B cell (primary cell): ENCODE measurements at regions not wholly inside any gene's neighbourhood (a gene's known extent, or its start where the extent isn't known, plus 50 kb on each side); places are given as distances from the start of the nearest gene placed in this dataset.

ENCODE experiments used
- ATAC-seq: fragments of 200-7000 bp; cut with Tn5 transposase; one replicate; pipeline ENCODE4 v1.10.0; 2021; ENCODE audit warnings: low read depth, mild to moderate bottlenecking, moderate number of reproducible peaks, moderate library complexity
- CTCF ChIA-PET: fragments of 350-600 bp; sonication (Branson Sonifier 250); formaldehyde crosslinking; loops from one replicate; lab custom pipeline; 2021; ENCODE audit warnings: antibody characterized with exemption, inconsistent platforms; lab: Charles Lee
- POLR2A ChIA-PET: fragments of 350-600 bp; sonication (Branson Sonifier 250); formaldehyde crosslinking; loops from one replicate; lab custom pipeline; 2021; ENCODE audit warnings: antibody characterized with exemption; lab: Charles Lee
- DNase-seq: peaks from one replicate; pipeline ENCODE4 v3.0.0; 2013
- H2AFZ ChIP-seq: 2 replicates; pipeline ENCODE4 v1.6.1; 2012; ENCODE audit warnings: mild to moderate bottlenecking, low read depth, low read length; ENCODE audit not compliant: insufficient read depth, poor library complexity, severe bottlenecking
- H3K27ac ChIP-seq, 2 donors: 1 replicate in 1 of 2; 2 replicates in 1 of 2; pipeline ENCODE4 v1.5.1; 2012 to 2013; ENCODE audit warnings: low read length in 2 of 2, mild to moderate bottlenecking in 2 of 2, moderate library complexity in 1 of 2
- H3K27me3 ChIP-seq, 4 experiments: fragments of 200-600 bp in 1 of 4; sonication (generic) in 1 of 4; replicated peaks in 1 of 4; 1 replicate in 2 of 4; 2 replicates in 2 of 4; pipeline versions ENCODE4 v1.6.1 to v1.7.0; 2013 to 2016; ENCODE audit warnings: low read length in 3 of 4, mild to moderate bottlenecking in 2 of 4, mixed read lengths in 1 of 4, moderate library complexity in 1 of 4; ENCODE audit not compliant: insufficient read depth in 4 of 4, control insufficient read depth in 3 of 4; ENCODE audit errors: control extremely low read depth in 1 of 4
- H3K36me3 ChIP-seq, 2 experiments: replicated peaks in 1 of 2; 1 replicate in 1 of 2; 2 replicates in 1 of 2; pipeline versions ENCODE4 v1.6.1 to v1.7.1; 2013; ENCODE audit warnings: low read length in 1 of 2; ENCODE audit not compliant: insufficient read depth in 2 of 2, control insufficient read depth in 1 of 2; ENCODE audit errors: control extremely low read depth in 1 of 2, extremely low read depth in 1 of 2
- H3K4me1 ChIP-seq, 2 donors: fragments of 200-600 bp in 1 of 2; sonication (generic) in 1 of 2; 1 replicate in 1 of 2; 2 replicates in 1 of 2; pipeline versions ENCODE4 v1.5.1 to v1.6.1; 2013 to 2017; ENCODE audit warnings: low read length in 2 of 2; ENCODE audit not compliant: control insufficient read depth in 2 of 2, insufficient read depth in 2 of 2
- H3K4me2 ChIP-seq: replicated peaks from 2 replicates; pipeline ENCODE3; 2012; ENCODE audit warnings: mild to moderate bottlenecking, low read depth, low read length; ENCODE audit not compliant: poor library complexity, severe bottlenecking
- H3K4me3 ChIP-seq, 5 experiments: fragments of 200-600 bp in 1 of 5; sonication (generic) in 1 of 5; 1 replicate in 3 of 5; 2 replicates in 2 of 5; pipeline versions ENCODE4 v1.5.1 to v1.7.0; 2011 to 2016; ENCODE audit warnings: low read length in 4 of 5, mild to moderate bottlenecking in 4 of 5, low read depth in 2 of 5, control low read depth in 1 of 5, moderate library complexity in 1 of 5; ENCODE audit not compliant: insufficient read depth in 1 of 5; ENCODE audit errors: control extremely low read depth in 1 of 5, extremely low read depth in 1 of 5
- H3K79me2 ChIP-seq: fragments of 200-600 bp; sonication (generic); one replicate; pipeline ENCODE4 v1.6.0; 2016; ENCODE audit warnings: low read length; ENCODE audit not compliant: control insufficient read depth, insufficient read depth
- H3K9ac ChIP-seq: fragments of 200-600 bp; sonication (generic); 2 replicates; pipeline ENCODE4 v1.6.1; 2017; ENCODE audit warnings: mild to moderate bottlenecking, low read length, moderate library complexity
- H3K9me3 ChIP-seq, 3 donors: one replicate each; pipeline versions ENCODE4 v1.6.1 to v1.7.1; 2013; ENCODE audit warnings: low read length in 2 of 3; ENCODE audit not compliant: control insufficient read depth in 2 of 3, insufficient read depth in 1 of 3; ENCODE audit errors: control extremely low read depth in 1 of 3
- H4K20me1 ChIP-seq: 2 replicates; pipeline ENCODE4 v1.6.0; 2012; ENCODE audit warnings: mild to moderate bottlenecking, low read length; ENCODE audit not compliant: insufficient read depth, control insufficient read depth, poor library complexity, severe bottlenecking
- H3K27ac Mint-ChIP-seq: one replicate; pipeline ENCODE4 v1.8.0; 2021; ENCODE audit warnings: mixed read lengths
- H3K27me3 Mint-ChIP-seq: one replicate; pipeline ENCODE4 v1.8.0; 2021; ENCODE audit warnings: mixed read lengths
- H3K4me1 Mint-ChIP-seq: one replicate; pipeline ENCODE4 v1.8.0; 2021; ENCODE audit warnings: mixed read lengths
- H3K4me3 Mint-ChIP-seq: one replicate; pipeline ENCODE4 v1.8.0; 2021; ENCODE audit warnings: mixed read lengths
- H3K9me3 Mint-ChIP-seq: one replicate; pipeline ENCODE4 v1.8.0; 2022; ENCODE audit warnings: mixed read lengths; ENCODE audit not compliant: insufficient read depth
- EZH2 ChIP-seq: IDR thresholded peaks from 2 replicates; pipeline ENCODE4 v1.6.1; 2012; ENCODE audit warnings: borderline replicate concordance, low read depth, mild to moderate bottlenecking, moderate library complexity, low read length; ENCODE audit not compliant: insufficient read depth, poor library complexity, severe bottlenecking
- WGBS: methylation state at CpG from one replicate; pipeline ENCODE4 v1.1.5; 2013; ENCODE audit warnings: missing lambda C conversion rate; ENCODE audit not compliant: insufficient coverage; 5-methylcytosine and 5-hydroxymethylcytosine counted together
- intact Hi-C: fragments of 100-400 bp; cut with micrococcal nuclease; formaldehyde crosslinking; loops from one replicate; pipeline ENCODE4 v1.10.0; 2022
- TF ChIP-seq, protein P1 (sequence below): fragments of 200-600 bp; IDR thresholded peaks from one replicate; pipeline ENCODE4 v1.8.0; 2022; ENCODE audit warnings: antibody characterized with exemption, mild to moderate bottlenecking

DNA sequence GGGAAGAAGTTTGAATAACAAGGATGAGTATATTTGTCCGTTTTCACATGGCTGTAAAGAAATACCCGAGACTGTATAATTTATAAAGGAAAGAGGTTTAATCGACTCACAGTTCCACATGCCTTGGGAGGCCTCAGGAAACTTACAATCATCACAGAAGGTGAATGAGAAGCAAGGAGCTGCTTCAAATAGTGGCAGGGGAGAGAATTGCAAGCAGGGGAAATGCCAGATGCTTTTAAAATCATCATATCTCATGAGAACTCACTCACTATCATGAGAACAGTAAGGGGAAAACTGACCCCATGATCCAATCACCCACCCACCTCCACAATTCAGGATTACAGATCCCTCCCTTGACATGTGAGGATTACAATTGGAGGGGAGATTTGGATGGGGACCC is 212.8 kb upstream of the CDH8 start:
- no peak overlapping the region for H3K4me3 ChIP-seq
- peaks cover 0 to 3% (median 0%) of the 10 kb centered on the region in 3 donors for H3K9me3 ChIP-seq
- no peak overlapping the region for H3K9ac ChIP-seq
- Mint-ChIP-seq H3K27me3 (no peaks in the 10 kb centered on the region), H3K9me3 (no peaks in the 10 kb centered on the region), H3K4me1 (no peaks in the 10 kb centered on the region), H3K27ac (no peak overlapping the region), H3K4me3 (no peak overlapping the region)
- TF ChIP-seq EZH2: no peak
- TF ChIP-seq, protein P1, sequence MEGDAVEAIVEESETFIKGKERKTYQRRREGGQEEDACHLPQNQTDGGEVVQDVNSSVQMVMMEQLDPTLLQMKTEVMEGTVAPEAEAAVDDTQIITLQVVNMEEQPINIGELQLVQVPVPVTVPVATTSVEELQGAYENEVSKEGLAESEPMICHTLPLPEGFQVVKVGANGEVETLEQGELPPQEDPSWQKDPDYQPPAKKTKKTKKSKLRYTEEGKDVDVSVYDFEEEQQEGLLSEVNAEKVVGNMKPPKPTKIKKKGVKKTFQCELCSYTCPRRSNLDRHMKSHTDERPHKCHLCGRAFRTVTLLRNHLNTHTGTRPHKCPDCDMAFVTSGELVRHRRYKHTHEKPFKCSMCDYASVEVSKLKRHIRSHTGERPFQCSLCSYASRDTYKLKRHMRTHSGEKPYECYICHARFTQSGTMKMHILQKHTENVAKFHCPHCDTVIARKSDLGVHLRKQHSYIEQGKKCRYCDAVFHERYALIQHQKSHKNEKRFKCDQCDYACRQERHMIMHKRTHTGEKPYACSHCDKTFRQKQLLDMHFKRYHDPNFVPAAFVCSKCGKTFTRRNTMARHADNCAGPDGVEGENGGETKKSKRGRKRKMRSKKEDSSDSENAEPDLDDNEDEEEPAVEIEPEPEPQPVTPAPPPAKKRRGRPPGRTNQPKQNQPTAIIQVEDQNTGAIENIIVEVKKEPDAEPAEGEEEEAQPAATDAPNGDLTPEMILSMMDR: no peak
- POLR2A ChIA-PET: no interaction called here
- no peak overlapping the region for H3K27ac ChIP-seq
- no peaks in the 10 kb centered on the region for H4K20me1 ChIP-seq
- CTCF ChIA-PET: no interaction called here
- no peak overlapping the region for H2AFZ ChIP-seq
- H3K27me3 ChIP-seq: no peaks in the 10 kb centered on the region
- no peaks in the 10 kb centered on the region for H3K36me3 ChIP-seq
- H3K79me2 ChIP-seq: no peaks in the 10 kb centered on the region
- DNase-seq: no peak
- ATAC-seq: no peak
- H3K4me2 ChIP-seq: no peak overlapping the region
- no CpG with 5 or more reads among the region's 3 CpGs for WGBS
- H3K4me1 ChIP-seq: no peaks in the 10 kb centered on the region
- intact Hi-C loops: no loop called here

DNA sequence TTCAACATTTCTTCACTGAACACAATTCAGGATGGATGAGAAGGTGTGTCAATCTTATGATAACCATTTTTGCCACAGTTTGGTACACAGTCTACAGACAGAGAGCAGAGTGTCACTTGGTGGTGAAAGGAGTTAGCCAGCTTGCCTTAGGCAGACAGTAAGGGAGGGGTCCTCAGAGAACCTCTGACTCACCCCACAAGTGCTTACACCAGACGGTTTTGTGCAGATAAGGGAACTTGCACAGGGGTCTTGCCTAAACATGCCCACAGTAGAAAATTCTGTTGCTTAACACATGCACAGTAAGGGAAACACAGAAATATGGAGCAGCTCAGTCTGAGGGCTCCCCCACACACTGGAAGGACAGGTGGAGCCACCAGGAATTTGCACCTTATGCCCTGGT is 204.5 kb upstream of the CDH8 start:
- TF ChIP-seq, protein P1: no peak
- TF ChIP-seq EZH2: no peak
- no peak overlapping the region for H2AFZ ChIP-seq
- H3K9ac ChIP-seq: no peak overlapping the region
- no peaks in the 10 kb centered on the region for H3K27me3 Mint-ChIP-seq
- ChIA-PET POLR2A (no interaction called here), CTCF (interaction anchor here (0.6 kb wide), 1 partner anchor 104 kb away, joined by 3 read pairs; no protein-coding TSS in a partner anchor)
- no peak overlapping the region for H3K4me3 Mint-ChIP-seq
- intact Hi-C loops: no loop called here
- H3K4me1 ChIP-seq: no peaks in the 10 kb centered on the region
- DNase-seq: no peak
- H3K27me3 ChIP-seq: no peaks in the 10 kb centered on the region
- ATAC-seq: no peak
- H3K4me2 ChIP-seq: no peak overlapping the region
- no peak overlapping the region for H3K27ac ChIP-seq
- no peaks in the 10 kb centered on the region for H3K9me3 Mint-ChIP-seq
- no peaks in the 10 kb centered on the region for H4K20me1 ChIP-seq
- WGBS: 17% methylated on average over 1 of the region's 1 CpG
- no peaks in the 10 kb centered on the region for H3K4me1 Mint-ChIP-seq
- H3K4me3 ChIP-seq: no peak overlapping the region
- H3K79me2 ChIP-seq: no peaks in the 10 kb centered on the region
- H3K27ac Mint-ChIP-seq: no peak overlapping the region
- H3K9me3 ChIP-seq: no peaks in the 10 kb centered on the region
- no peaks in the 10 kb centered on the region for H3K36me3 ChIP-seq
